ENCODE measurements at regions not wholly inside any gene's neighbourhood (a gene's known extent, or its start where the extent isn't known, plus 50 kb on each side); places are given as distances from the start of the nearest gene placed in this dataset.

GRCh38 chr6:79864421-79864820 is 82.9 kb downstream of the ELOVL4 start:
- no peak for DNase-seq

- no peak for DNase-seq
Measured at GRCh38 chr6:79864001-79864400, 83.4 kb downstream of the ELOVL4 start.

GRCh38 chr6:79863566-79863965 is 83.8 kb downstream of the ELOVL4 start:
- no peak for DNase-seq

GRCh38 chr6:79862711-79863110 is 84.6 kb downstream of the ELOVL4 start:
- DNase-seq: no peak

- DNase-seq: no peak
Measured at GRCh38 chr6:79862126-79862525, 85.2 kb downstream of the ELOVL4 start.

- DNase-seq: no peak
Measured at GRCh38 chr6:79861023-79861422, 86.3 kb downstream of the ELOVL4 start.

- no peak for DNase-seq
Measured at GRCh38 chr6:79847426-79847825, 99.9 kb downstream of the ELOVL4 start.

GRCh38 chr6:79842376-79843040 is 104.8 kb downstream of the ELOVL4 start:
- DNase-seq: peak in 1 of 5 donors; percentile 18

- DNase-seq: no peak
Measured at GRCh38 chr6:79841577-79842375, 105.6 kb downstream of the ELOVL4 start.

GRCh38 chr6:79838851-79839250 is 108.5 kb downstream of the ELOVL4 start:
- DNase-seq: no peak

GRCh38 chr6:79833964-79834284 is 113.4 kb downstream of the ELOVL4 start:
- DNase-seq: no peak

GRCh38 chr6:79833264-79833963 is 113.9 kb downstream of the ELOVL4 start:
- DNase-seq: no peak

GRCh38 chr6:79832723-79833122 is 114.6 kb downstream of the ELOVL4 start:
- DNase-seq: no peak

- no peak for DNase-seq
Measured at GRCh38 chr6:79824202-79824601, 123.2 kb downstream of the ELOVL4 start.

- DNase-seq: no peak
Measured at GRCh38 chr6:79821859-79822258, 125.5 kb downstream of the ELOVL4 start.

GRCh38 chr6:79818471-79818870 is 128.9 kb downstream of the ELOVL4 start:
- no peak for DNase-seq

- DNase-seq: no peak
Measured at GRCh38 chr6:79814940-79815339, 132.4 kb downstream of the ELOVL4 start.

GRCh38 chr6:79813854-79814709 is 133.3 kb downstream of the ELOVL4 start:
- peak in 4 of 5 donors; percentile 24 to 36 (median 30) for DNase-seq

GRCh38 chr6:79813143-79813850 is 134.1 kb downstream of the ELOVL4 start:
- no peak for DNase-seq

- DNase-seq: no peak
Measured at GRCh38 chr6:79812195-79812594, 135.2 kb downstream of the ELOVL4 start.

- DNase-seq: no peak
Measured at GRCh38 chr6:79810871-79811270, 136.5 kb downstream of the ELOVL4 start.

- no peak for DNase-seq
Measured at GRCh38 chr6:79810185-79810705, 137.1 kb downstream of the ELOVL4 start.
